ENCODE measurements at regions not wholly inside any gene's neighbourhood (a gene's known extent, or its start where the extent isn't known, plus 50 kb on each side); places are given as distances from the start of the nearest gene placed in this dataset.
A peak's percentile ranks its signal among the peaks of the same experiment; 100 is the strongest.
"Not testable (repeated sequence)": the region's sequence is repeated elsewhere in the genome, so short reads cannot be mapped to it uniquely, and the experiment has no call there.

DNA sequence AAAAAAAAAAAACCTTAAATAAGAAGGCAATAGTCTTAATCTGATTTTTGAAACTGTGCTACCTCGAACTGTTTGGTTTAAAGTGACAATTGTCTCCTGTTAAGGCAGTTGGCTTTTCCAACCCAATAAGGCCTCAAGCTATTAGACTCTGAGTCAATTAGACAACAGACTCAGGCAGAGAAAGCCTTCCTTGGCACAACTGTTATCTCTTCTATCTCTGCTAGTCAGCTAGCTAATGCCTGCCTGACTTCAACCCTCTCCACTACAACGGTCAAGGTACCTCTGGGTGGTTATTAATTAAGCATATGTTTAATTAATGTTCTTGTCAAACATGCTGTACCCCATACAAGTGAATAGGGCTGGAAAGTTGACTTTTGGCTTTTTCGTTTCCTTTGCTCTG is 110.2 kb upstream of the NLGN1 start:
- DNase-seq (ENCODE audit: low read depth) = no peak
- TF ChIP-seq, protein P1, sequence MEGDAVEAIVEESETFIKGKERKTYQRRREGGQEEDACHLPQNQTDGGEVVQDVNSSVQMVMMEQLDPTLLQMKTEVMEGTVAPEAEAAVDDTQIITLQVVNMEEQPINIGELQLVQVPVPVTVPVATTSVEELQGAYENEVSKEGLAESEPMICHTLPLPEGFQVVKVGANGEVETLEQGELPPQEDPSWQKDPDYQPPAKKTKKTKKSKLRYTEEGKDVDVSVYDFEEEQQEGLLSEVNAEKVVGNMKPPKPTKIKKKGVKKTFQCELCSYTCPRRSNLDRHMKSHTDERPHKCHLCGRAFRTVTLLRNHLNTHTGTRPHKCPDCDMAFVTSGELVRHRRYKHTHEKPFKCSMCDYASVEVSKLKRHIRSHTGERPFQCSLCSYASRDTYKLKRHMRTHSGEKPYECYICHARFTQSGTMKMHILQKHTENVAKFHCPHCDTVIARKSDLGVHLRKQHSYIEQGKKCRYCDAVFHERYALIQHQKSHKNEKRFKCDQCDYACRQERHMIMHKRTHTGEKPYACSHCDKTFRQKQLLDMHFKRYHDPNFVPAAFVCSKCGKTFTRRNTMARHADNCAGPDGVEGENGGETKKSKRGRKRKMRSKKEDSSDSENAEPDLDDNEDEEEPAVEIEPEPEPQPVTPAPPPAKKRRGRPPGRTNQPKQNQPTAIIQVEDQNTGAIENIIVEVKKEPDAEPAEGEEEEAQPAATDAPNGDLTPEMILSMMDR (conservative IDR thresholded peaks at IDR 0.05; ENCODE audit: low read depth, low read length) = no peak
- no peak overlapping the region for H3K4me3 ChIP-seq (ENCODE audit: low read length)

DNA sequence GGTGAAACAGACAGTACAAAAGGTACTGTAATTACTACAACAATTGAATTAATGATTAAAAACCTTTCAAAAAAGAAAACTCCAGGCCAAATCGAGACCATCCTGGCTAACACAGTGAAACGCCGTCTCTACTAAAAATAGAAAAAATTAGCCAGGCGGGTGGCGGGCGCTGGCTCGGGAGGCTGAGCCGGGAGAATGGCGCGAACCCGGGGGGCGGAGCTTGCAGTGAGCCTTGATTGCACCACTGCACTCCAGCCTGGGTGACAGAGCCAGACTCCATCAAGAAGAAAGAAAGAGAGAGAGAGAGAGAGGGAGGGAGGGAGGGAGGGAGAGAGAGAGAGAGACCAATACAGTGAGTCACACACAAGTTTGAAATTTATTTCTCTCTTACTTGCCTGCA is 111.0 kb upstream of the NLGN1 start:
- not testable (repeated sequence) for H3K4me3 ChIP-seq (ENCODE audit: low read length); DNase-seq (ENCODE audit: low read depth)

DNA sequence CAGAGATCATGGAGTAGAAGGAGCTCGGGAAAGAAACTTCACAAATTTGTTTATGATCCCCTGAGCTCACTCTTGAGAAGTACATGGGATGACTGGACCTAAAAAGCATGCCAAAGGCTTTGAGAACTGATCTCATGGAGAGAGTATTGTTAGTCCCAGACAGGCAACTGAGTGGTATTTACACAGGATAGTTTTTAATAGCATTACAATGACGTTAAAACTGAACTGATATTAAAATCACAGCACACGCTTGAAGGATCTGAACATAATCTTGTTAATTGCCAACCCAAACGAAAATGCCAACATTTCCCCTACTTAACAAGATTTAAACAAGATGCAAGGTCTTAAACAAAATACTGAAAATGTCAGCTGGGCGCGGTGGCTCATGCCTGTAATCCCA is 113.2 kb upstream of the NLGN1 start:
- TF ChIP-seq, protein P1 (conservative IDR thresholded peaks at IDR 0.05; ENCODE audit: low read depth, low read length) = no peak
- no peak overlapping the region for H3K4me3 ChIP-seq (ENCODE audit: low read length)
- DNase-seq (ENCODE audit: low read depth) = peak; percentile 93

DNA sequence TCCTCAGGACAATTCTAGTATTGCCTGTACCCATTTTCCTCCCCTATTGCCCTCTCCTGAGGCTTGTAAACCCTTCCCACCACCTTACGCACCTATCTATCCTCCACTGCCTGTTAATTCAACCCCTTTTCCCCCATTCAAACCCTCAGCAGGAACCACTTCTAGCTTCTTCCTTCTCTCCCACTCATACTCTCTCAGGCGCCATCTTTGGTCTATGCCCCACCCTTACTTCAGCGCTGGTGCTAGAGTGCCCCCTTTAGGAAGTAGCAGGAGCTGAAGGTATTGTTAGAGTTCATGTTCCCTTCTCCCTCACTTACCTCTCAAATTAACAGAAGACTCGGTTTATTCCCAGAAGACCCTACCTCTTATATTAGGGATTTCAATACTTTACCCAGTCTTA is 121.8 kb upstream of the NLGN1 start:
- DNase-seq (ENCODE audit: low read depth) = no peak
- no peak overlapping the region for H3K4me3 ChIP-seq (ENCODE audit: low read length)
- TF ChIP-seq, protein P1 (conservative IDR thresholded peaks at IDR 0.05; ENCODE audit: low read depth, low read length) = peak; percentile 13

DNA sequence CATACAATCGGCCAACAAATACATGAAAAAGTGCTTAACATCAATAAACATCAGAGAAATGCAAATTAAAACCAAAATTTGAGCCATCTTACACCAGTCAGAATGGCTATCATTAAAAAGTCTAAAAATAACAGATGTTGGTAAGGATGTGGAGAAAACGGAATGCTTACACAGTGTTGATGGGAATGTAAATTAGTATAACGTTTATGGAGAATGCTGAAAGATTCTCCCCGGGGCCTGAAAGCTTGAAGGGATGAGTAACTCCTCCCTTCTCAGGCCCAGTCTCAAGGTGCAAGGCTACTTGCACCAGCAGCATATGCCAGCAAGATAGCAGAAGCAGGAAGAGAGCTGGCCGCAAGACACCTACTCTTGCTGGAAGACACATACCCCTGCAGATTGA is 123.7 kb upstream of the NLGN1 start:
- no peak for DNase-seq (ENCODE audit: low read depth)
- TF ChIP-seq, protein P1 (conservative IDR thresholded peaks at IDR 0.05; ENCODE audit: low read depth, low read length) = no peak

DNA sequence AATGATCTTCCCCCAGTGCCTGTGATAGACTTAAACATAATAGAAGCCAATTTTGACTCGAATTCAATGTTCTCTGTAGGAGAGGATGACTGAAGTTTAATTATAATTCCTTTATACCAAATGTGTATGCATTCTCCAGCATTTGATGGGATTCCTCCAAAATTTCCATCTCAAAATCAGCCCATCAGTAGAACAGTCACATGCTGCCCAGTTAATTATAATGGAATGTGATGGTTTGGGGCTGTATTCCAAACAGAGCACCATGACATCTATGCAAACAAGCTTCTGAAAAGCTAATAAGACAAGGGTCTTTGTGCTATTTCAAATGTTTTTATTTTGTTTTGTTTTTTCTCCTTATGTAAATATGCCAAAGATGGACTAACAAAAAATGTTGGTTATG is 127.7 kb upstream of the SPATA16 start:
- no peak for DNase-seq (ENCODE audit: low read depth)
- TF ChIP-seq, protein P1 (conservative IDR thresholded peaks at IDR 0.05; ENCODE audit: low read depth, low read length) = no peak
- H3K4me3 ChIP-seq (ENCODE audit: low read length) = no peak overlapping the region

More for the DNA sequence above, 123.7 kb upstream of the NLGN1 start:
- H3K4me3 ChIP-seq (ENCODE audit: low read length) = no peak overlapping the region

DNA sequence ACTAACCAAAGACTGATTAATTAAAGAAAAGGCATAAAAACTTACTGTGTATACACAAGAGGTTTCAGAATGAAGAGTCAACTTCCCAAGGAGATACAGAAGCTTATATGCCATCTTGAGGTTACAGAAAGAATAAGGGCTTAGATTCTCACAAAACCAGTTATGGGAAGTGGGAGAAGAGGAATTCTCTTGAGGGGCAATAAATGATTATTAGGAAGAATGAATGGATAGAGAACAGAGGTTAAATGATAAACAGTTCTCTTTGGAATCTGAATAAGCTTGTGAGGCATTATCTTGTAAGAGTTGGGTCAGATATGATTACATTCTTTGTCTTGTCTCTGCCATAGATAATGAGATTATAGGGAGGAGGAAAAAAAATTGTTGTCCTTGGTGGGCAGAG is 126.7 kb upstream of the SPATA16 start:
- no peak overlapping the region for H3K4me3 ChIP-seq (ENCODE audit: low read length)
- TF ChIP-seq, protein P1 (conservative IDR thresholded peaks at IDR 0.05; ENCODE audit: low read depth, low read length) = no peak
- DNase-seq (ENCODE audit: low read depth) = no peak

DNA sequence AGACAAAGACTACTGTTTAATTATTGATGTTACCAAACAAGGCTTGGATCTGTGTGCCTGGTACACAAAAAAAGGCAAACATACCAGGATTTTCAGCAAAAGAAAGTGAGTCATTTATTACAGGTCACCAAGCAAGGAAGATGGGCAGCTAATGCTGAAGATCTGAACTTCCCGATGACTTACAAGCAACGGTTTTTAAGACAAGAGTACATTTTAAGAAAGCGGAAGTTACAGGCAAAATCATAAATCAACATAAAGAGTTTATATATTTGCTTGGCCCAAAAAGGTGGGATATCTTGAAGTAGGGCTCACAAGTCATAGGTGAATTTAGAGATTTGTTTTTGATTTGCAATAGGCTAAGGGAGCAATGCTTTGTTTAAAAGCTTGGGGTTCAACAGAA is 125.4 kb upstream of the SPATA16 start:
- DNase-seq (ENCODE audit: low read depth) = no peak
- no peak overlapping the region for H3K4me3 ChIP-seq (ENCODE audit: low read length)
- TF ChIP-seq, protein P1 (conservative IDR thresholded peaks at IDR 0.05; ENCODE audit: low read depth, low read length) = no peak

Measured in retinal pigment epithelial cell (primary cell).